A673 (cell line): ENCODE measurements at regions not wholly inside any gene's neighbourhood (a gene's known extent, or its start where the extent isn't known, plus 50 kb on each side); places are given as distances from the start of the nearest gene placed in this dataset.

Experiments used
- CTCF ChIP-seq: fragments of 300-800, 200-600 bp; sonication (generic); conservative IDR thresholded peaks from 2 replicates; pipeline ENCODE4 v1.5.1; 2017; ENCODE audit warnings: low read depth, mild to moderate bottlenecking, antibody characterized with exemption, low read length, moderate library complexity, mixed read lengths
- EZH2 ChIP-seq: fragments of 200-600 bp; sonication (generic); IDR thresholded peaks from 2 replicates; pipeline ENCODE4 v1.6.1; 2017; ENCODE audit warnings: borderline replicate concordance, low read depth, mild to moderate bottlenecking, mixed read lengths, antibody characterized with exemption, low read length; ENCODE audit not compliant: poor library complexity, severe bottlenecking

GRCh38 chr9:115575147-115575546, 457.2 kb upstream of the TNC start:
- TF ChIP-seq CTCF (no peak), EZH2 (no peak)
